ENCODE measurements at regions not wholly inside any gene's neighbourhood (a gene's known extent, or its start where the extent isn't known, plus 50 kb on each side); places are given as distances from the start of the nearest gene placed in this dataset.

GRCh38 chr9:81266674-81267073 is 422.7 kb downstream of the TLE1 start:
- ChIA-PET CTCF (ENCODE audit: low intra/inter-chr PET ratio, low total read pairs) (no interaction called here), POLR2A (no interaction called here)
- ATAC-seq (no peak), DNase-seq (ENCODE audit: low spot score) (no peak), FAIRE-seq (no peak)
- no peaks in the 10 kb centered on the region for H3K4me1 ChIP-seq (ENCODE audit: insufficient read depth, low read length)
- no TSS peak for BruUV-seq (replicated peaks)
- H3K79me2 ChIP-seq (ENCODE audit: insufficient read depth, low read length): no peaks in the 10 kb centered on the region
- intact Hi-C loops (cut with micrococcal nuclease; ENCODE audit: unreplicated experiment): no loop called here
- H3K4me3 ChIP-seq (replicated peaks in 1 of 3; ENCODE audit: insufficient read depth in 1 of 3, low read depth in 2 of 3, low read length in 3 of 3): no peak overlapping the region
- H3K4me2 ChIP-seq (ENCODE audit: low read depth, low read length): no peak overlapping the region
- no peak overlapping the region for H3K27ac ChIP-seq (ENCODE audit: extremely low read length, insufficient read depth, low read length)
- H4K20me1 ChIP-seq (ENCODE audit: insufficient read depth, low read length): no peaks in the 10 kb centered on the region
- H2AFZ ChIP-seq (ENCODE audit: low read length): no peak overlapping the region
- H3K27me3 ChIP-seq (ENCODE audit: control insufficient read depth in 1 of 2, insufficient read depth in 2 of 2, low read length in 2 of 2): no peaks in the 10 kb centered on the region
- H3K9me3 ChIP-seq (ENCODE audit: low read length): no peaks in the 10 kb centered on the region
- in situ Hi-C loops (cut with HindIII; ENCODE audit: extremely low pct_ligation_motif_present, low pct_unique_long_range_greater_than_20kb): no loop called here
- no peak overlapping the region for H3K9ac ChIP-seq (ENCODE audit: insufficient read depth, low read depth, low read length)
- H3K36me3 ChIP-seq (replicated peaks in 1 of 2; ENCODE audit: control insufficient read depth in 1 of 2, insufficient read depth in 2 of 2, low read length in 2 of 2): no peaks in the 10 kb centered on the region
- TF ChIP-seq YEATS2 (CRISPR knock-in tag; IDR thresholded peaks at IDR 0.05; ENCODE audit: borderline replicate concordance) (no peak), PRDM15 (CRISPR knock-in tag; IDR thresholded peaks at IDR 0.05) (no peak), HOMEZ (CRISPR knock-in tag; IDR thresholded peaks at IDR 0.05; ENCODE audit: low read depth) (no peak), PPARG (CRISPR knock-in tag; conservative IDR thresholded peaks at IDR 0.05) (no peak), ZFP91 (CRISPR knock-in tag; IDR thresholded peaks at IDR 0.05; ENCODE audit: borderline replicate concordance) (no peak), ZNF318 (CRISPR knock-in tag; IDR thresholded peaks at IDR 0.05) (no peak), GATAD2A (CRISPR knock-in tag; IDR thresholded peaks at IDR 0.05) (no peak), IRX3 (CRISPR knock-in tag; IDR thresholded peaks at IDR 0.05; ENCODE audit: borderline replicate concordance, low read depth) (no peak), MAX (IDR thresholded peaks at IDR 0.05) (no peak), ZNF773 (CRISPR knock-in tag; IDR thresholded peaks at IDR 0.05; ENCODE audit: borderline replicate concordance) (no peak)
